Chondrocyte (in vitro differentiated cells): ENCODE measurements at regions not wholly inside any gene's neighbourhood (a gene's known extent, or its start where the extent isn't known, plus 50 kb on each side); places are given as distances from the start of the nearest gene placed in this dataset.
"Not testable (repeated sequence)": the region's sequence is repeated elsewhere in the genome, so short reads cannot be mapped to it uniquely, and the experiment has no call there.

Source experiments
- DNase-seq: peaks from one replicate; pipeline ENCODE4 v3.0.0; 2021; ENCODE audit warnings: mixed read lengths, low spot score
- H3K27ac Mint-ChIP-seq: one replicate; pipeline ENCODE4 v1.8.0; 2021; ENCODE audit warnings: mild to moderate bottlenecking, moderate library complexity, mixed read lengths; ENCODE audit not compliant: unreplicated experiment
- H3K27me3 Mint-ChIP-seq: 2 replicates; pipeline ENCODE4 v1.8.0; 2021; ENCODE audit warnings: low read depth, mixed read lengths
- H3K36me3 Mint-ChIP-seq: 2 replicates; pipeline ENCODE4 v1.8.0; 2021; ENCODE audit warnings: low read depth, mixed read lengths
- H3K4me1 Mint-ChIP-seq: 2 replicates; pipeline ENCODE4 v1.8.0; 2021; ENCODE audit warnings: low read depth, mild to moderate bottlenecking, mixed read lengths
- H3K4me3 Mint-ChIP-seq: one replicate; pipeline ENCODE4 v1.8.0; 2021; ENCODE audit warnings: mild to moderate bottlenecking, moderate library complexity, mixed read lengths; ENCODE audit not compliant: unreplicated experiment
- H3K9me3 Mint-ChIP-seq: 2 replicates; pipeline ENCODE4 v1.8.0; 2021; ENCODE audit warnings: low read depth, mixed read lengths
- CTCF ChIP-seq: fragments of 200-600 bp; sonication (generic); IDR thresholded peaks from 2 replicates; pipeline ENCODE4 v1.5.0; 2021; ENCODE audit warnings: antibody characterized with exemption, mild to moderate bottlenecking, moderate library complexity

- not testable (repeated sequence) for H3K36me3 Mint-ChIP-seq, H3K27me3 Mint-ChIP-seq, H3K9me3 Mint-ChIP-seq, H3K4me3 Mint-ChIP-seq, DNase-seq
- Mint-ChIP-seq H3K4me1 (peaks cover 20% of the 10 kb centered on the region), H3K27ac (peak overlapping the region; percentile 10)
These were observed 55.3 kb downstream of the BBS10 start for GRCh38 chr12:76292891-76293290.

- Mint-ChIP-seq H3K27ac (peak overlapping the region; percentile 22), H3K4me1 (peaks cover 23% of the 10 kb centered on the region)
- not testable (repeated sequence) for DNase-seq, H3K36me3 Mint-ChIP-seq, H3K9me3 Mint-ChIP-seq, H3K4me3 Mint-ChIP-seq, H3K27me3 Mint-ChIP-seq
These were observed 55.9 kb downstream of the BBS10 start for GRCh38 chr12:76292305-76292704.

- Mint-ChIP-seq H3K27me3 (no peaks in the 10 kb centered on the region), H3K9me3 (peaks cover 9% of the 10 kb centered on the region), H3K27ac (no peak overlapping the region), H3K36me3 (peaks cover 8% of the 10 kb centered on the region), H3K4me1 (peaks cover 25% of the 10 kb centered on the region), H3K4me3 (no peak overlapping the region)
- DNase-seq = no peak
- no peak for TF ChIP-seq CTCF
These were observed 57.0 kb downstream of the BBS10 start for GRCh38 chr12:76290963-76291859.

- TF ChIP-seq CTCF = no peak
- peaks cover 45% of the 10 kb centered on the region for H3K4me1 Mint-ChIP-seq
- H3K9me3 Mint-ChIP-seq = peaks cover 9% of the 10 kb centered on the region
- no peaks in the 10 kb centered on the region for H3K27me3 Mint-ChIP-seq
- H3K27ac Mint-ChIP-seq = no peak overlapping the region
- H3K36me3 Mint-ChIP-seq = peaks cover 9% of the 10 kb centered on the region
- DNase-seq = no peak
- H3K4me3 Mint-ChIP-seq = no peak overlapping the region
These were observed 60.0 kb downstream of the BBS10 start for GRCh38 chr12:76288218-76288617.

GRCh38 chr12:76284816-76285750 is 63.1 kb downstream of the BBS10 start:
- H3K36me3 Mint-ChIP-seq = peaks cover 2% of the 10 kb centered on the region
- H3K9me3 Mint-ChIP-seq = no peaks in the 10 kb centered on the region
- no peaks in the 10 kb centered on the region for H3K27me3 Mint-ChIP-seq
- peaks cover 32% of the 10 kb centered on the region for H3K4me1 Mint-ChIP-seq
- no peak overlapping the region for H3K4me3 Mint-ChIP-seq
- DNase-seq = no peak
- no peak for TF ChIP-seq CTCF
- H3K27ac Mint-ChIP-seq = peak overlapping the region; percentile 70

GRCh38 chr12:76282744-76283143 is 65.5 kb downstream of the BBS10 start:
- H3K9me3 Mint-ChIP-seq = no peaks in the 10 kb centered on the region
- peaks cover 2% of the 10 kb centered on the region for H3K36me3 Mint-ChIP-seq
- DNase-seq = no peak
- H3K4me1 Mint-ChIP-seq = peaks cover 42% of the 10 kb centered on the region
- no peak overlapping the region for H3K27ac Mint-ChIP-seq
- no peak overlapping the region for H3K4me3 Mint-ChIP-seq
- H3K27me3 Mint-ChIP-seq = no peaks in the 10 kb centered on the region
- no peak for TF ChIP-seq CTCF
